ENCODE measurements at regions not wholly inside any gene's neighbourhood (a gene's known extent, or its start where the extent isn't known, plus 50 kb on each side); places are given as distances from the start of the nearest gene placed in this dataset.

- H3K4me3 Mint-ChIP-seq: no peak overlapping the region
- no peaks in the 10 kb centered on the region for H3K27me3 Mint-ChIP-seq (ENCODE audit: low read depth)
Observed at GRCh38 chr11:25159341-25159740, 662.5 kb downstream of the LUZP2 start.

GRCh38 chr11:25163421-25163820, 666.6 kb downstream of the LUZP2 start:
- H3K4me3 Mint-ChIP-seq: no peak overlapping the region
- H3K4me1 Mint-ChIP-seq (ENCODE audit: low read depth): no peaks in the 10 kb centered on the region

More at GRCh38 chr11:25159341-25159740, 662.5 kb downstream of the LUZP2 start:
- Mint-ChIP-seq H3K36me3 (ENCODE audit: insufficient read depth) (no peaks in the 10 kb centered on the region), H3K4me1 (ENCODE audit: low read depth) (no peaks in the 10 kb centered on the region), H3K9me3 (peaks cover 22% of the 10 kb centered on the region)
- no peak for ATAC-seq
- DNase-seq: no peak

GRCh38 chr11:25180187-25180586, 683.3 kb downstream of the LUZP2 start:
- Mint-ChIP-seq H3K4me3 (no peak overlapping the region), H3K36me3 (ENCODE audit: insufficient read depth) (no peaks in the 10 kb centered on the region), H3K27me3 (ENCODE audit: low read depth) (no peaks in the 10 kb centered on the region), H3K4me1 (ENCODE audit: low read depth) (no peaks in the 10 kb centered on the region), H3K9me3 (peaks cover 12% of the 10 kb centered on the region)
- ATAC-seq (no peak), DNase-seq (no peak)

More at GRCh38 chr11:25163421-25163820, 666.6 kb downstream of the LUZP2 start:
- ATAC-seq (no peak), DNase-seq (no peak)
- Mint-ChIP-seq H3K27me3 (ENCODE audit: low read depth) (no peaks in the 10 kb centered on the region), H3K36me3 (ENCODE audit: insufficient read depth) (no peaks in the 10 kb centered on the region), H3K9me3 (peaks cover 12% of the 10 kb centered on the region)

GRCh38 chr11:25183411-25183810, 686.6 kb downstream of the LUZP2 start:
- DNase-seq (no peak), ATAC-seq (no peak)
- Mint-ChIP-seq H3K36me3 (ENCODE audit: insufficient read depth) (no peaks in the 10 kb centered on the region), H3K4me3 (no peak overlapping the region), H3K27me3 (ENCODE audit: low read depth) (no peaks in the 10 kb centered on the region), H3K4me1 (ENCODE audit: low read depth) (no peaks in the 10 kb centered on the region), H3K9me3 (peaks cover 3% of the 10 kb centered on the region)

- H3K27me3 Mint-ChIP-seq (ENCODE audit: low read depth): no peaks in the 10 kb centered on the region
- H3K4me1 Mint-ChIP-seq (ENCODE audit: low read depth): no peaks in the 10 kb centered on the region
- no peaks in the 10 kb centered on the region for H3K36me3 Mint-ChIP-seq (ENCODE audit: insufficient read depth)
- peaks cover 10% of the 10 kb centered on the region for H3K9me3 Mint-ChIP-seq
- ATAC-seq (no peak), DNase-seq (no peak)
- H3K4me3 Mint-ChIP-seq: no peak overlapping the region
Observed at GRCh38 chr11:25197515-25197914, 700.7 kb downstream of the LUZP2 start.

- peaks cover 15% of the 10 kb centered on the region for H3K9me3 Mint-ChIP-seq
- H3K36me3 Mint-ChIP-seq (ENCODE audit: insufficient read depth): no peaks in the 10 kb centered on the region
- DNase-seq (no peak), ATAC-seq (no peak)
- no peak overlapping the region for H3K4me3 Mint-ChIP-seq
- no peaks in the 10 kb centered on the region for H3K4me1 Mint-ChIP-seq (ENCODE audit: low read depth)
- H3K27me3 Mint-ChIP-seq (ENCODE audit: low read depth): no peaks in the 10 kb centered on the region
Observed at GRCh38 chr11:25198704-25199103, 701.9 kb downstream of the LUZP2 start.

- H3K4me3 Mint-ChIP-seq: no peak overlapping the region
- no peak for ATAC-seq
- no peaks in the 10 kb centered on the region for H3K36me3 Mint-ChIP-seq (ENCODE audit: insufficient read depth)
- no peaks in the 10 kb centered on the region for H3K27me3 Mint-ChIP-seq (ENCODE audit: low read depth)
- H3K9me3 Mint-ChIP-seq: peaks cover 17% of the 10 kb centered on the region
- no peaks in the 10 kb centered on the region for H3K4me1 Mint-ChIP-seq (ENCODE audit: low read depth)
- DNase-seq: no peak
Observed at GRCh38 chr11:25200925-25201324, 704.1 kb downstream of the LUZP2 start.

GRCh38 chr11:25206762-25207161, 709.9 kb downstream of the LUZP2 start:
- Mint-ChIP-seq H3K9me3 (peaks cover 23% of the 10 kb centered on the region), H3K4me1 (ENCODE audit: low read depth) (no peaks in the 10 kb centered on the region), H3K4me3 (no peak overlapping the region), H3K27me3 (ENCODE audit: low read depth) (no peaks in the 10 kb centered on the region), H3K36me3 (ENCODE audit: insufficient read depth) (no peaks in the 10 kb centered on the region)
- DNase-seq: no peak
- ATAC-seq: no peak

- no peaks in the 10 kb centered on the region for H3K4me1 Mint-ChIP-seq (ENCODE audit: low read depth)
- H3K36me3 Mint-ChIP-seq (ENCODE audit: insufficient read depth): no peaks in the 10 kb centered on the region
- H3K9me3 Mint-ChIP-seq: peaks cover 8% of the 10 kb centered on the region
- H3K4me3 Mint-ChIP-seq: no peak overlapping the region
- H3K27me3 Mint-ChIP-seq (ENCODE audit: low read depth): no peaks in the 10 kb centered on the region
- no peak for ATAC-seq
- no peak for DNase-seq
Observed at GRCh38 chr11:25211635-25212254, 714.9 kb downstream of the LUZP2 start.

GRCh38 chr11:25214535-25215176, 717.8 kb downstream of the LUZP2 start:
- H3K27me3 Mint-ChIP-seq (ENCODE audit: low read depth): no peaks in the 10 kb centered on the region
- no peaks in the 10 kb centered on the region for H3K36me3 Mint-ChIP-seq (ENCODE audit: insufficient read depth)
- DNase-seq (no peak), ATAC-seq (no peak)
- H3K4me1 Mint-ChIP-seq (ENCODE audit: low read depth): no peaks in the 10 kb centered on the region
- H3K4me3 Mint-ChIP-seq: no peak overlapping the region
- H3K9me3 Mint-ChIP-seq: peaks cover 3% of the 10 kb centered on the region

- no peaks in the 10 kb centered on the region for H3K36me3 Mint-ChIP-seq (ENCODE audit: insufficient read depth)
- DNase-seq: no peak
- no peak overlapping the region for H3K4me3 Mint-ChIP-seq
- H3K4me1 Mint-ChIP-seq (ENCODE audit: low read depth): no peaks in the 10 kb centered on the region
- H3K27me3 Mint-ChIP-seq (ENCODE audit: low read depth): no peaks in the 10 kb centered on the region
- no peak for ATAC-seq
- H3K9me3 Mint-ChIP-seq: peaks cover 14% of the 10 kb centered on the region
Observed at GRCh38 chr11:25218036-25218435, 721.2 kb downstream of the LUZP2 start.

- ATAC-seq (no peak), DNase-seq (no peak)
- no peak overlapping the region for H3K4me3 Mint-ChIP-seq
- H3K27me3 Mint-ChIP-seq (ENCODE audit: low read depth): no peaks in the 10 kb centered on the region
- H3K4me1 Mint-ChIP-seq (ENCODE audit: low read depth): no peaks in the 10 kb centered on the region
- no peaks in the 10 kb centered on the region for H3K36me3 Mint-ChIP-seq (ENCODE audit: insufficient read depth)
- peaks cover 21% of the 10 kb centered on the region for H3K9me3 Mint-ChIP-seq
Observed at GRCh38 chr11:25225078-25225477, 728.2 kb downstream of the LUZP2 start.

GRCh38 chr11:25242928-25243327, 746.1 kb downstream of the LUZP2 start:
- H3K9me3 Mint-ChIP-seq: peaks cover 26% of the 10 kb centered on the region
- no peaks in the 10 kb centered on the region for H3K36me3 Mint-ChIP-seq (ENCODE audit: insufficient read depth)
- ATAC-seq (no peak), DNase-seq (no peak)
- H3K27me3 Mint-ChIP-seq (ENCODE audit: low read depth): no peaks in the 10 kb centered on the region
- H3K4me1 Mint-ChIP-seq (ENCODE audit: low read depth): no peaks in the 10 kb centered on the region
- H3K4me3 Mint-ChIP-seq: no peak overlapping the region

GRCh38 chr11:25244126-25244525, 747.3 kb downstream of the LUZP2 start:
- H3K4me1 Mint-ChIP-seq (ENCODE audit: low read depth): no peaks in the 10 kb centered on the region
- H3K4me3 Mint-ChIP-seq: no peak overlapping the region
- no peak for ATAC-seq
- peaks cover 26% of the 10 kb centered on the region for H3K9me3 Mint-ChIP-seq
- DNase-seq: no peak
- no peaks in the 10 kb centered on the region for H3K36me3 Mint-ChIP-seq (ENCODE audit: insufficient read depth)
- no peaks in the 10 kb centered on the region for H3K27me3 Mint-ChIP-seq (ENCODE audit: low read depth)

- peaks cover 20% of the 10 kb centered on the region for H3K9me3 Mint-ChIP-seq
- DNase-seq: no peak
- H3K4me1 Mint-ChIP-seq (ENCODE audit: low read depth): no peaks in the 10 kb centered on the region
- no peaks in the 10 kb centered on the region for H3K27me3 Mint-ChIP-seq (ENCODE audit: low read depth)
- no peaks in the 10 kb centered on the region for H3K36me3 Mint-ChIP-seq (ENCODE audit: insufficient read depth)
- no peak for ATAC-seq
- no peak overlapping the region for H3K4me3 Mint-ChIP-seq
Observed at GRCh38 chr11:25247336-25247735, 750.5 kb downstream of the LUZP2 start.
